GM12878 (cell line): ENCODE measurements at regions not wholly inside any gene's neighbourhood (a gene's known extent, or its start where the extent isn't known, plus 50 kb on each side); places are given as distances from the start of the nearest gene placed in this dataset.

ENCODE experiments used
- ATAC-seq: fragments of 200-7000 bp; cut with Tn5 transposase; 3 replicates; pipeline ENCODE4 v1.9.1; 2020; ENCODE audit warnings: mild to moderate bottlenecking, moderate library complexity
- BruUV-seq: library from RNA; stranded (reverse); fragments of 400-500 nt; replicated peaks from 2 replicates; lab custom pipeline; 2021; lab: Mats Ljungman, UMichigan
- CTCF ChIA-PET: fragments of 300-600 bp; sonication (Branson Sonifier 250); formaldehyde crosslinking; extraction: SDS; loops from one replicate; lab custom pipeline; 2021; ENCODE audit warnings: inconsistent platforms; lab: Yijun Ruan, JAX
- POLR2A ChIA-PET: fragments of 350-600 bp; formaldehyde crosslinking; extraction: SDS; loops from one replicate; lab custom pipeline; 2021; ENCODE audit warnings: inconsistent platforms; lab: Charles Lee
- RAD21 ChIA-PET: fragments of 300-600 bp; sonication (Branson Sonifier 250); formaldehyde crosslinking; loops from one replicate; lab custom pipeline; 2023; ENCODE audit warnings: antibody characterized with exemption; ENCODE audit not compliant: unreplicated experiment; lab: Charles Lee
- SMC1A ChIA-PET: fragments of 300-600 bp; sonication (Branson Sonifier 250); formaldehyde crosslinking; loops from one replicate; lab custom pipeline; 2023; ENCODE audit not compliant: unreplicated experiment, uncharacterized antibody; lab: Charles Lee
- DNase-seq: peaks from one replicate; pipeline ENCODE4 v3.0.0-alpha.2; 2011; ENCODE audit warnings: low read depth, low spot score
- FAIRE-seq: peaks from 3 replicates; lab custom pipeline; 2011; peaks lifted over from hg19 to GRCh38; lab: Jason Lieb, UNC
- H2AFZ ChIP-seq: 2 replicates; pipeline ENCODE4 v1.6.0; 2011; ENCODE audit warnings: low read depth, low read length, control low read depth; ENCODE audit not compliant: control insufficient read depth
- H3K27ac ChIP-seq: 2 replicates; pipeline ENCODE4 v1.5.1; 2011; ENCODE audit warnings: control low read depth; ENCODE audit not compliant: control insufficient read depth, insufficient read depth
- H3K27me3 ChIP-seq, 2 experiments: replicated peaks in 1 of 2; 2 replicates each; pipeline versions ENCODE4 v1.6.0 to v1.6.1; 2011; ENCODE audit warnings: low read length in 1 of 2; ENCODE audit not compliant: control insufficient read depth in 2 of 2, insufficient read depth in 2 of 2
- H3K36me3 ChIP-seq, 2 experiments: 2 replicates each; pipeline ENCODE4 v1.5.1; 2011; ENCODE audit warnings: low read length in 1 of 2; ENCODE audit not compliant: control insufficient read depth in 2 of 2, insufficient read depth in 2 of 2
- H3K4me1 ChIP-seq: 2 replicates; pipeline ENCODE4 v1.6.1; 2011; ENCODE audit warnings: mild to moderate bottlenecking, low read length, moderate library complexity, mixed read lengths; ENCODE audit not compliant: control insufficient read depth, insufficient read depth
- H3K4me2 ChIP-seq: 2 replicates; pipeline ENCODE4 v1.6.0; 2011; ENCODE audit warnings: control low read depth; ENCODE audit not compliant: control insufficient read depth, insufficient read depth
- H3K4me3 ChIP-seq: fragments of 200-600 bp; sonication (generic); 2 replicates; pipeline ENCODE4 v1.5.1; 2016
- H3K79me2 ChIP-seq: 2 replicates; pipeline ENCODE4 v1.6.0; 2011; ENCODE audit warnings: low read length; ENCODE audit not compliant: control insufficient read depth, insufficient read depth
- H3K9ac ChIP-seq: 2 replicates; pipeline ENCODE4 v1.8.0; 2011; ENCODE audit warnings: low read length, control low read depth, mixed read lengths; ENCODE audit not compliant: control insufficient read depth, insufficient read depth
- H3K9me3 ChIP-seq: replicated peaks from 3 replicates; pipeline ENCODE4 v1.5.1; 2011; ENCODE audit warnings: mild to moderate bottlenecking, low read length; ENCODE audit not compliant: control insufficient read depth, insufficient read depth
- H4K20me1 ChIP-seq: 2 replicates; pipeline ENCODE4 v1.6.0; 2011; ENCODE audit not compliant: control insufficient read depth, insufficient read depth
- ATF2 ChIP-seq: IDR thresholded peaks from 2 replicates; pipeline ENCODE4 v1.6.1; 2012; ENCODE audit warnings: low read length, inconsistent platforms
- CBFB ChIP-seq: IDR thresholded peaks from 2 replicates; pipeline ENCODE4 v1.6.1; 2016; ENCODE audit warnings: antibody characterized with exemption, low read depth
- CHD4 ChIP-seq: fragments of 200-600 bp; sonication (generic); IDR thresholded peaks from 2 replicates; pipeline ENCODE4 v1.6.1; 2016; ENCODE audit warnings: mild to moderate bottlenecking
- CUX1 ChIP-seq: IDR thresholded peaks from 2 replicates; pipeline ENCODE4 v1.6.1; 2012; ENCODE audit warnings: improper control_type of control experiment, low read depth, low read length; ENCODE audit not compliant: insufficient replicate concordance
- EZH2 ChIP-seq: IDR thresholded peaks from 2 replicates; pipeline ENCODE4 v1.6.1; 2012; ENCODE audit warnings: low read depth, mild to moderate bottlenecking, control low read depth, inconsistent platforms, low read length, borderline replicate concordance; ENCODE audit not compliant: control insufficient read depth
- IKZF2 ChIP-seq, 2 experiments: fragments of 450-650 bp; IDR thresholded peaks; 2 replicates each; pipeline ENCODE4 v1.6.1; 2017; ENCODE audit warnings: mild to moderate bottlenecking in 2 of 2, moderate library complexity in 2 of 2
- NKRF ChIP-seq: fragments of 450-650 bp; conservative IDR thresholded peaks from 2 replicates; pipeline ENCODE4 v1.6.1; 2017; ENCODE audit warnings: mild to moderate bottlenecking, moderate library complexity
- RELB ChIP-seq: fragments of 450-650 bp; IDR thresholded peaks from 2 replicates; pipeline ENCODE4 v1.6.1; 2017; ENCODE audit warnings: low read depth, mild to moderate bottlenecking, moderate library complexity
- RUNX3 ChIP-seq: IDR thresholded peaks from 2 replicates; pipeline ENCODE4 v1.6.1; 2012; ENCODE audit warnings: low read length, inconsistent platforms
- SKIL ChIP-seq: fragments of 450-650 bp; IDR thresholded peaks from 2 replicates; pipeline ENCODE4 v1.6.1; 2017; ENCODE audit warnings: mild to moderate bottlenecking, low read depth, inconsistent platforms; ENCODE audit not compliant: poor library complexity, severe bottlenecking
- TCF7 ChIP-seq: IDR thresholded peaks from 2 replicates; pipeline ENCODE4 v1.6.1; 2014; ENCODE audit warnings: antibody characterized with exemption, borderline replicate concordance
- WGBS: methylation state at CpG from one replicate; pipeline ENCODE4 v1.1.6; 2016; ENCODE audit warnings: low lambda C conversion rate; ENCODE audit not compliant: insufficient replicate concordance, insufficient coverage; ENCODE audit errors: missing lambda C conversion rate; 5-methylcytosine and 5-hydroxymethylcytosine counted together
- in situ Hi-C: fragments of 300-500 bp; cut with MboI; formaldehyde crosslinking; loops from 9 replicates; pipeline ENCODE4 v1.14.3; 2018; ENCODE audit warnings: mixed read lengths
- intact Hi-C: fragments of 100-400 bp; cut with micrococcal nuclease; formaldehyde crosslinking; loops from one replicate; pipeline ENCODE4 v1.14.2; 2022; ENCODE audit not compliant: unreplicated experiment

GRCh38 chr2:154600927-154601494 lies 97.5 kb upstream of the KCNJ3 start:
- ATAC-seq, result no peak
- intact Hi-C loops (no loop called here), in situ Hi-C loops (no loop called here)
- H4K20me1 ChIP-seq, result no peaks in the 10 kb centered on the region
- H3K27me3 ChIP-seq, result no peaks in the 10 kb centered on the region
- no peak for FAIRE-seq
- RAD21 ChIA-PET, result no interaction called here
- H3K36me3 ChIP-seq, result no peaks in the 10 kb centered on the region
- no peak overlapping the region for H2AFZ ChIP-seq
- no peaks in the 10 kb centered on the region for H3K79me2 ChIP-seq
- H3K4me3 ChIP-seq, result no peak overlapping the region
- H3K27ac ChIP-seq, result no peak overlapping the region
- H3K9me3 ChIP-seq, result no peaks in the 10 kb centered on the region
- no peaks in the 10 kb centered on the region for H3K4me1 ChIP-seq
- no TSS peak for BruUV-seq
- H3K9ac ChIP-seq, result no peak overlapping the region
- CTCF ChIA-PET, result no interaction called here
- POLR2A ChIA-PET, result no interaction called here
- no peak for DNase-seq
- no peak overlapping the region for H3K4me2 ChIP-seq
- 59% methylated on average over 4 of the region's 4 CpGs for WGBS
- SMC1A ChIA-PET, result interaction anchor here (0.6 to 4.1 kb wide), 3 partner anchors 11 to 38 kb away, joined by 3 to 16 read pairs (median 4); no protein-coding TSS in a partner anchor
- TF ChIP-seq CUX1 (no peak), RUNX3 (no peak), CBFB (no peak), TCF7 (no peak), ATF2 (no peak), NKRF (no peak), SKIL (no peak), CHD4 (no peak), RELB (no peak), IKZF2 (IDR thresholded peaks at IDR 0.05) (no peak), EZH2 (no peak)
